HK-2 (cell line): ENCODE measurements at regions not wholly inside any gene's neighbourhood (a gene's known extent, or its start where the extent isn't known, plus 50 kb on each side); places are given as distances from the start of the nearest gene placed in this dataset.

Experiments
- DNase-seq: peaks from one replicate; pipeline ENCODE4 v3.0.0-alpha.2; 2018; ENCODE audit not compliant: unreplicated experiment

GRCh38 chr2:236871500-236872001, 214.1 kb upstream of the COPS8 start:
- DNase-seq, result peak; percentile 73

GRCh38 chr2:236872015-236872414, 213.7 kb upstream of the COPS8 start:
- no peak for DNase-seq

DNA sequence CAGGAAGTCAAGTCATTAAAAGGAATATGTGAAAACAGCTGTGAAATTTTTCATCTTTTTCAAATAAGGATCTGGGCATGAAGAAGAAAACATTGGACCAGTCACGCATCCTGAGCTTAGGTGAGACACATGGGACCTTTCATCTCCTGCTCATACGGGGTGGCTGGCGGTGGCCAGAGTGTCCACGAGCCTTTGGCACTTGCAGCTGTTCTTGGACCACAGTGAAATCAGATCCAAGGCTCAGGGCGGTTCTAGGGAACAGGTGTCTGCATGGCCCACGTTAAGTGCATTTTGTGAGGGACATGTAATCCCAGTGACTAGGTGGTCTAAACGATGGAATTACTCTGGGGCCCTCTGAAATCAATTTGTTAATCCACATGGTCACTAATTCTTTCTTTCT, 212.7 kb upstream of the COPS8 start:
- no peak for DNase-seq

- DNase-seq, result no peak
Observed at GRCh38 chr2:236873636-236874035, 212.1 kb upstream of the COPS8 start.

DNA sequence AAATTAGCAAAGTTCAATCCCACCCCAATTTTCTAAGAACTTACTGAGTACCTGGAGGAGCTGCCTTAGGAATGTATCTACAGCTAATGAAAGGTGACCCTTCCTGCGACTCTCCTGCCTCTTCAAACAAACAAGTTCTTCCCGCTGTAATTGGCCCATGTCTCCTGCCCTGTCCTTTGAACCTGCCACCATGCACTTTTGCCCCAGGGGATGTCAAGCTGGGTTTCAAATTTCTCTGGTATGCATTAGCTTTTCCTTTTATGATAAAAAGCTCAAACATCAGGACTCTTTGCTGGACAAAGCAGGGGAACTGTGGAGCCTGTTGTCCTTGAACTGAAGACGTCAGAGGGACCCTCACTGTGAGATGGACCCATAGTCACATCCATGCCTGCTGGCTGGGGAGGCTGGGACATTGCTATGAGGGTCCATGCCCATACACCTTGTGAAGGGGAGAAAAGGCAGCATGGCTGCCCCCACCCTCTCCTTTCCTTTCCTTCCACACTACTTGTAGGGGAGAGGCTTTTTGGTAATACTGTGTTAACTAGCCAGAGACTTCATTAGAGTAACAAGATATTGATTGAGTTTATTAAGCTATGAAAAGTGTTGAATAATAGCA, 210.7 kb upstream of the COPS8 start:
- no peak for DNase-seq

GRCh38 chr2:236875906-236876505, 209.7 kb upstream of the COPS8 start:
- no peak for DNase-seq

- DNase-seq, result no peak
Observed at GRCh38 chr2:236876642-236877041, 209.0 kb upstream of the COPS8 start.

- no peak for DNase-seq
Observed at GRCh38 chr2:236877972-236878371, 207.7 kb upstream of the COPS8 start.

GRCh38 chr2:236879416-236879963, 206.2 kb upstream of the COPS8 start:
- DNase-seq, result no peak

DNA sequence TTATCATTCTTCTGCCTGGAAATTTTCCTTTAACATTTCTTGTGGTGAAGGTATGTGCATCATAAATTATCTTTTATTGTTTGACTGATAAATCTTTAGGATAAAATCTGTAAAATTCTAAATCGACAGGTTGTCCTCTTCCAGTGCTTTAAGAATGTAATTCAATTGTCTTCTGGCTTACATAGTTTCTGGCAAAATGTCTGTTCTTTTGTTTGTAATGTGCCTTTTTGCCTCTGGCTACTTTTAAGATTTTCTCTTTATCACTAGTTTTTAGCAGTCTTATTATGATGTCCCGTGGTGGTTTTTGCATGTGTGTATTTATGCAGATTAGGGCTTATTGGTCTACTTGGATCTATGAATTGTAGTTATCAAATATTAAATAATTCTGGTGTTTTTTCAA, 203.6 kb upstream of the COPS8 start:
- no peak for DNase-seq

DNA sequence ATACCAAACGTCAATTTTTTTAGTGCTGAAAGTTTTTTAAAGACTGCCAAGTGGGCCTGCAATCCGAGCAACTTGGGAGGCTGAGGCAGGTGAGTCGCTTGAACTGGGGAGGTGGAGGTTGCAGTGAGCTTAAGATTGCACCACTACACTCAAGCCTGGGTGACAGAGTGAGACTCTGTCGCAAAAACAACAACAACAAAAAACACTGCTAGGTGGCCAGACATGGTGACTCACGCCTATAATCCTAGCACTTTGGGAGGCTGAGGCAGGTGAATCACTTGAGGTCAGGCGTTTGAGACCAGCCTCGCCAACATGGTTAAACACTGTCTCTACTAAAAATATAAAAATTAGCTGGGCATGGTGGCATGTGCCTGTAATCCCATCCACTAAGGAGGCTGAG, 202.8 kb upstream of the COPS8 start:
- DNase-seq, result no peak

- DNase-seq, result no peak
Observed at GRCh38 chr2:236883819-236884218, 201.9 kb upstream of the COPS8 start.

DNA sequence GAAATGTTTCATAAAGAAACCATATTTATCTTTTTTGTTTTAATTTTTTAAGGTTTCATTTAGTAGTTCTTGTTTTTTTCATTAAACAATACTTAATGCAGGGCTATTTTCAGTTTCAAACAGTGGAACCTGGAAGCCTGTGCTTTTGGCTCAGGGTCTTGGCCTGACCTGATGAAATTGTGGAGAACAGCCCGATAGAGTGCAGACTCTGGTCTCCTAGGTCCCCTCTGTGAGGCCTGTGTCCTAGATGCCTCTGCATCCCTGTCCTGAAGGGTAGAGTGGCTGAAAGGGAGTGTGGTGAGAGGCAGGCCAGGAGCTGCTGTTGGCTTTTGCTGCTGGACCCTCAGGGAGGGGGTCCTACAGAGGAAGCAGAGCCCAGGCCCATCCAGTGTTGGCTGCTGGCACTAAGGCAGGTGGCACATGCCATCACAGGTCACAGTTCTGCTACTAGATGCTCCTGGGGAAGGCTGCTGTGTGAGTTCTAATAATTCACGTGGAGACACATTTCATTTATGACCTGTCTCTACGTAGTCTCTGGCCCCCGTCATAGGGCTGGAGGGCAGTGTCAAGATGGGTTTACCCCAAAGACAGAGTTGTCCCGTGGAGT, 201.0 kb upstream of the COPS8 start:
- no peak for DNase-seq

- no peak for DNase-seq
Observed at GRCh38 chr2:236886456-236886855, 199.2 kb upstream of the COPS8 start.

DNA sequence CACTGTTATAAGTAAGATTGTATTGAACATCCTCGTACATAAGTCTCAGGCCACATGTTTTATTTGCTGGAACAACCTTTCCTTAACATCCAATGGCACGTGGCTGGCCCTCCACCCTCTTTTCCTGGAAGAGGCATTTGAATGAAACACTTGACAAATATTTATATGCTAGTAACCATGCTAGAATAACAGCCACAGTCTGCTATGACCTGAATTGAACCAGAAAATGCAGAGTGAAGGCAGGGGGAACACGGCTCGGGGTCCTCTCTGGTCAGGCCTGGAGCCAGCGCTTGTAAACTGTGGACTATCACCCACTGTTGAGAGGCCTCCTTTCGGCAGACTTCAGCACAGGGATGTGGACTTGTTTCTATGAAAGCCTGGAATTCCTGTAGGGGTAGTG, 198.2 kb upstream of the COPS8 start:
- DNase-seq, result no peak

GRCh38 chr2:236887953-236888793, 197.5 kb upstream of the COPS8 start:
- no peak for DNase-seq

DNA sequence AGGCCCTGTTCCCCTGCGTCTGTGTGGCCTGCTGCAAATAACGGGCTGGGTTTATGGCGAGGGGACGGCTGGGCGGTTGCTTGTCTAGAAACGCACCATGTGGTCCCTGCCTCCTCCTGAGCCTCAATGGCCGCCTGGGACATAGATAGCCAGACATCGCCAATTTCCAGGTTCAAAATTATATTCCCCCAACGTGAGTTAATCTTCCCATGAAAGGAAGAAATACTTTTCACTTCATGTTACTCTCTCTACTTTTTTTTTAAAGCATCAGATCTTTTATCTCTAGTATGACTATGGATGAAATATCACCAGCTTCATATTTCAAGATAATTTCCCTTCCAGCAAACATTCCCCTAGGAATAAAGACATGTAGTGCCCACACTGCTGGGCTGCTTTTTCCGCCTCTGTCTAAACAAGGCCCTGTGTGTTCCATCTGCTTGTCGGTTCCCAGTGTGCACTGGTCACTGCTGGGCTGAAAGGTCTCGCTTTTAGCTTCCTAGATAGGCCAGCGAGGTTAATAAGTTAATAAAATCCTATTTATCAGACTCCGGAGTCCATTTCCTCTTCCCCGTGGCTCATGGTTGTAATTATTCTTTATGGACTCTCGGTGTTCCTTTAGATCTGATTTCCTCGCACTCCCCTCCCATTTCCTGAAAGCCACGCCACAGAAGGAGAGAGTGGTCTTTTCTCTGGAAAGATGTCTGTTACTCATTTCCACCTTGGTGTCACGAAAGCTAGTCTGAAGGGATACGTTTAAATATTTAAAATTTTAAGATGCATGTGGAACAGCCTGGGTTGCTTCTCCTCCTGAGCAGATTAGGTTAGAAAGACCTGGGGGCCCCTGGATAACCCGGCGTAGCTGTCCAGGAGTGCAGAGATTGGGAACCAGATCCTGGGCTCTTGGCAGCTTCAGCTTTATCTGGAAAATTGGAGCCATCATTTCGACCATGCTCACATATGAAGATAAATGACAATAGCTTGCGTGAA, 196.6 kb upstream of the COPS8 start:
- no peak for DNase-seq

- no peak for DNase-seq
Observed at GRCh38 chr2:236889791-236890704, 195.6 kb upstream of the COPS8 start.

GRCh38 chr2:236892721-236893120, 193.0 kb upstream of the COPS8 start:
- no peak for DNase-seq

DNA sequence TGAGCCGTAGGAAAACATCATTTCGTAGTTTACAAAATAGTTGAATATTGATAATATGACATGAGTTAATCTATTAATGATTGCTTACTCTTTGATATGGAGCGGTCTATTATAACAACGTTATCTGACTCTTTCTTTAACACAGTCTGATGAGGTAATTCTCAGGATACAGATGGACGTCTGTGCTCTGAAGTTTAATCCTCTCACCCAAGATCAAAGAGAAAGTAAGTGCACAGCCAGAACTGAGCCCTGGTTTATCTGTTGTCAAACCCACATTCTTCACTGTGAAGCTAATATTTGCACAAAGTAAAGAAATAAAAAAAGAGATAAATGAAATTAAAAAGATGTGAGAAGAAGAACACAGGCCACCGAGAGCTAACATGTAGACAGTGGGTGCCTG, 190.9 kb upstream of the COPS8 start:
- DNase-seq, result no peak
